K562 (cell line): ENCODE measurements at regions not wholly inside any gene's neighbourhood (a gene's known extent, or its start where the extent isn't known, plus 50 kb on each side); places are given as distances from the start of the nearest gene placed in this dataset.

ENCODE experiments used
- ATAC-seq: fragments of 200-7000 bp; cut with Tn5 transposase; 3 replicates; pipeline ENCODE4 v1.9.1; 2020; ENCODE audit warnings: moderate library complexity
- BruUV-seq: library from RNA; stranded (reverse); fragments of 400-500 nt; replicated peaks from 2 replicates; lab custom pipeline; 2021; lab: Mats Ljungman, UMichigan
- CTCF ChIA-PET: fragments of 300-600 bp; formaldehyde crosslinking; extraction: SDS; loops from one replicate; lab custom pipeline; 2021; ENCODE audit warnings: low intra/inter-chr PET ratio; lab: Yijun Ruan, JAX
- POLR2A ChIA-PET: fragments of 300-600, 350-650 bp; sonication (Branson Sonifier 250); formaldehyde crosslinking; extraction: SDS; loops from one replicate; lab custom pipeline; 2021; ENCODE audit warnings: antibody characterized with exemption, inconsistent platforms; lab: Yijun Ruan, JAX
- DNase-seq, 4 experiments: peaks; one replicate each; pipeline versions ENCODE4 v3.0.0 to v3.0.0-alpha.2; 2011 to 2018; ENCODE audit warnings: low spot score in 3 of 4, mixed read lengths in 3 of 4; ENCODE audit errors: extremely low read depth in 1 of 4
- FAIRE-seq: peaks from 2 replicates; lab custom pipeline; 2011; peaks lifted over from hg19 to GRCh38; lab: Jason Lieb, UNC
- H2AFZ ChIP-seq: 2 replicates; pipeline ENCODE4 v1.6.0; 2011; ENCODE audit warnings: low read depth, low read length, control low read depth, inconsistent platforms
- H3K27ac ChIP-seq: fragments of 200-600 bp; 3 replicates; pipeline ENCODE4 v1.8.0; 2011; ENCODE audit warnings: low read depth, mild to moderate bottlenecking, control low read depth, inconsistent platforms, low read length, moderate library complexity, mixed read lengths; ENCODE audit errors: extremely low read depth
- H3K27me3 ChIP-seq, 2 experiments: fragments of 300-600 bp in 1 of 2; 2 replicates in 1 of 2; 3 replicates in 1 of 2; pipeline versions ENCODE4 v1.6.0 to v1.8.0; 2011; ENCODE audit warnings: inconsistent platforms in 2 of 2, low read length in 2 of 2, mild to moderate bottlenecking in 1 of 2, mixed read lengths in 1 of 2, moderate library complexity in 1 of 2; ENCODE audit not compliant: control insufficient read depth in 2 of 2, insufficient read depth in 2 of 2
- H3K36me3 ChIP-seq: fragments of 300-600 bp; 3 replicates; pipeline ENCODE4 v1.8.0; 2011; ENCODE audit warnings: mild to moderate bottlenecking, low read length, inconsistent platforms; ENCODE audit not compliant: control insufficient read depth, insufficient read depth
- H3K4me1 ChIP-seq, 2 experiments: fragments of 200-600 bp in 1 of 2; replicated peaks in 1 of 2; 2 replicates in 1 of 2; 3 replicates in 1 of 2; pipeline versions ENCODE4 v1.5.1 to v1.8.0; 2011; ENCODE audit warnings: inconsistent platforms in 2 of 2, low read length in 2 of 2, mild to moderate bottlenecking in 1 of 2, mixed read lengths in 1 of 2, moderate library complexity in 1 of 2; ENCODE audit not compliant: control insufficient read depth in 2 of 2, insufficient read depth in 2 of 2
- H3K4me2 ChIP-seq: 2 replicates; pipeline ENCODE4 v1.6.1; 2011; ENCODE audit warnings: low read length, control low read depth, inconsistent platforms, mixed read lengths; ENCODE audit not compliant: insufficient read depth
- H3K4me3 ChIP-seq: fragments of 200-600 bp; sonication (generic), shearing (Covaris generic); 2 replicates; pipeline ENCODE4 v1.5.1; 2016; ENCODE audit warnings: control low read depth, inconsistent platforms
- H3K79me2 ChIP-seq: fragments of 200-600 bp; 3 replicates; pipeline ENCODE4 v1.8.0; 2011; ENCODE audit warnings: low read length, inconsistent platforms; ENCODE audit not compliant: control insufficient read depth, insufficient read depth
- H3K9ac ChIP-seq, 2 experiments: 2 replicates each; pipeline versions ENCODE4 v1.6.0 to v1.6.1; 2011; ENCODE audit warnings: low read depth in 2 of 2, low read length in 2 of 2, control low read depth in 1 of 2, inconsistent platforms in 1 of 2, mild to moderate bottlenecking in 1 of 2, mixed read lengths in 1 of 2; ENCODE audit not compliant: insufficient read depth in 1 of 2
- H3K9me1 ChIP-seq: one replicate; pipeline ENCODE4 v1.6.0; 2011; ENCODE audit warnings: inconsistent platforms, mild to moderate bottlenecking, low read length, moderate library complexity; ENCODE audit not compliant: control insufficient read depth, insufficient read depth
- H3K9me3 ChIP-seq: replicated peaks from 2 replicates; pipeline ENCODE4 v1.5.1; 2011; ENCODE audit warnings: low read depth, low read length, inconsistent platforms; ENCODE audit not compliant: control insufficient read depth, insufficient read depth
- H4K20me1 ChIP-seq: replicated peaks from 2 replicates; pipeline ENCODE4 v1.6.1; 2011; ENCODE audit warnings: low read length, inconsistent platforms, mixed read lengths; ENCODE audit not compliant: control insufficient read depth, insufficient read depth
- CTCF ChIP-seq, 3 experiments: IDR thresholded peaks in 2 of 3; conservative IDR thresholded peaks in 1 of 3; 2 replicates each; pipeline ENCODE4 v1.5.1; 2011 to 2012; ENCODE audit warnings: low read length in 3 of 3, mild to moderate bottlenecking in 3 of 3, control low read depth in 2 of 3, improper control_type of control experiment in 1 of 3, inconsistent platforms in 1 of 3, low read depth in 1 of 3, mixed read lengths in 1 of 3, moderate library complexity in 1 of 3; ENCODE audit not compliant: insufficient read depth in 2 of 3
- DEAF1 ChIP-seq: fragments of 450-650 bp; formaldehyde crosslinking; IDR thresholded peaks from 2 replicates; pipeline ENCODE4 v1.4.0; 2020; ENCODE audit warnings: mild to moderate bottlenecking, moderate library complexity
- RAD21 ChIP-seq, 2 experiments: fragments of 250-450 bp in 1 of 2; fragments of 450-650 bp in 1 of 2; sonication (Bioruptor Pico) in 1 of 2; formaldehyde crosslinking in 1 of 2; IDR thresholded peaks in 1 of 2; conservative IDR thresholded peaks in 1 of 2; 2 replicates each; pipeline versions ENCODE4 v1.4.0 to v1.8.0; 2020 to 2022; ENCODE audit warnings: mild to moderate bottlenecking in 2 of 2, moderate library complexity in 1 of 2
- REST ChIP-seq, 2 experiments: fragments of 450-650 bp; formaldehyde crosslinking in 1 of 2; IDR thresholded peaks; 2 replicates each; pipeline versions ENCODE4 v1.4.0 to v1.6.1; 2014 to 2020; ENCODE audit warnings: mild to moderate bottlenecking in 2 of 2, borderline replicate concordance in 1 of 2, low read depth in 1 of 2
- SMC3 ChIP-seq: conservative IDR thresholded peaks from 2 replicates; pipeline ENCODE4 v1.6.1; 2011; ENCODE audit warnings: low read depth, low read length, improper control_type of control experiment; ENCODE audit not compliant: insufficient read depth
- ZNF217 ChIP-seq: sonication (generic); formaldehyde crosslinking; IDR thresholded peaks from 2 replicates; pipeline ENCODE4 v1.8.0; 2022; ENCODE audit warnings: mild to moderate bottlenecking, missing genetic modification reagents
- WGBS: fragments of 100-300 bp; shearing (Covaris generic); methylation state at CpG from one replicate; pipeline ENCODE4 v1.1.6; 2016; ENCODE audit warnings: low coverage, mixed read lengths; ENCODE audit not compliant: insufficient coverage; ENCODE audit errors: missing lambda C conversion rate; 5-methylcytosine and 5-hydroxymethylcytosine counted together
- in situ Hi-C: fragments of 300-500 bp; cut with MboI; formaldehyde crosslinking; loops from 4 replicates; pipeline ENCODE4 v1.15.0; 2018; ENCODE audit warnings: inconsistent platforms, mixed read lengths
- intact Hi-C: fragments of 100-400 bp; cut with micrococcal nuclease; formaldehyde crosslinking; loops from 2 replicates; pipeline ENCODE4 v1.14.2; 2022

GRCh38 chr2:18178736-18179349, 300.4 kb downstream of the KCNS3 start:
- no peaks in the 10 kb centered on the region for H3K9me3 ChIP-seq
- no peaks in the 10 kb centered on the region for H3K27me3 ChIP-seq
- H3K9me1 ChIP-seq: no peaks in the 10 kb centered on the region
- peak; percentile 38 to 59 (median 56) for DNase-seq
- TF ChIP-seq ZNF217 (CRISPR knock-in tag) (no peak), SMC3 (peak; percentile 55), REST (IDR thresholded peaks at IDR 0.05; ENCODE audit: borderline replicate concordance) (peak; percentile 36; the same call in 1 of the 2 replicates), REST (CRISPR knock-in tag; IDR thresholded peaks at IDR 0.05; ENCODE audit: low read depth) (no peak), DEAF1 (CRISPR knock-in tag) (0 out of 2 replicates have a peak, but pooled peaks have one; percentile 28), CTCF (IDR thresholded peaks at IDR 0.05 in 2 of 3, conservative IDR thresholded peaks at IDR 0.05 in 1 of 3; ENCODE audit: insufficient read depth in 2 of 3, low read depth in 1 of 3, low read length in 3 of 3) (peak; percentile 51 to 73 (median 68)), RAD21 (CRISPR knock-in tag; conservative IDR thresholded peaks at IDR 0.05 in 1 of 2, IDR thresholded peaks at IDR 0.05 in 1 of 2) (peak; percentile 68 to 79)
- TF ChIP-seq, all 486 proteins: peak for 5
- Histone ChIP-seq H3K79me2 (no peaks in the 10 kb centered on the region), H3K27ac (no peak overlapping the region), H3K4me1 (no peaks in the 10 kb centered on the region), H3K36me3 (no peaks in the 10 kb centered on the region), H3K4me3 (no peak overlapping the region), H3K4me2 (no peak overlapping the region), H3K9ac (no peak overlapping the region), H4K20me1 (no peaks in the 10 kb centered on the region), H2AFZ (no peak overlapping the region)
- whole genome bisulfite sequencing: 0% methylated on average over 1 of the region's 1 CpG
- CTCF ChIA-PET: interaction anchor here (1.8 kb wide), 1 partner anchor 327 kb away, joined by 13 read pairs; no protein-coding TSS in a partner anchor
- peak; percentile 83 for ATAC-seq
- POLR2A ChIA-PET: no interaction called here
- peak; percentile 26 for FAIRE-seq
- no TSS peak for BruUV-seq
- intact Hi-C loops (loop anchor here (1.0 to 2.0 kb wide), 2 partner anchors 328 to 708 kb away; no protein-coding TSS in a partner anchor), in situ Hi-C loops (no loop called here)
